ENCODE measurements at regions not wholly inside any gene's neighbourhood (a gene's known extent, or its start where the extent isn't known, plus 50 kb on each side); places are given as distances from the start of the nearest gene placed in this dataset.
"Not testable (repeated sequence)": the region's sequence is repeated elsewhere in the genome, so short reads cannot be mapped to it uniquely, and the experiment has no call there.

DNA sequence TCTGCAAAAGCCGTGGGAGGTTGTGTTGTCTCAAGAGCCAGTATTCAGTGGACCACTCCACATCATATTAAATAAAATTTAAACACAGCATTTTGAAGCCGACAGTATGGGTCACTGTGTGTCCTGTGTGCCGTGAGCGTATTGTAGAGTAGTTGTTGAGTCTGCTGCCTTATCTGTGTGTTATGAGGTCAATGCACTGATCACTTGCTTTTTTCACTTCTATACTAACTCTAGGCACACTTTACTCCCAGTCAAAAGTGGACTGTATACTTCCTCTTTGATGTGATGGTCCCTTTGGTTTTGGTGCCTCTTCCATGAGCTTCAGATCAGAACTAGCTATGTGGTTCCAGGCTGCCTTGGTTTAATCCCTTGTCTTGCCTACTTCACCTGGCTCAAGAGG lies 84.3 kb downstream of the PPIAL4A start:
- H3K4me3 Mint-ChIP-seq; H3K36me3 Mint-ChIP-seq; H3K9me3 Mint-ChIP-seq; H3K27ac Mint-ChIP-seq; ATAC-seq; DNase-seq (ENCODE audit: low spot score in 2 of 2); H3K4me1 Mint-ChIP-seq: not testable (repeated sequence)

DNA sequence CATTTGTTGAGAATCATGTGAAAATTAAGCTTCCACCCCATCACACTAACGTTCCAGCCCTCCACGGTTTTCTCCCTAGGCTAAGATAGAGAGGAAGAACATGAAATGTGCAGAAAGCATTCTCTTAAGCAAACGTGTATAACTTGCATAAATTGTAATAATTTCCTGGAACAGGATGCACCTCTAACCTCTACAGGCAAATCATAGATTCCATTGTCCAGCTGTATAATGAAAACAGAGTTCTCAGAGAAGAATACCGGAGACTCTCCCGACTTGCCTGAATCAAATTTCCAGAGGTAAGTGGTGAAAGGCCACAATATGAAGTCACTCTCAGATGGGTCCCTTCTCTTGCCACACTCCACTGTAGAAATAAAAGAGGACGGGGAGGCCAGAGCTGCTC lies 87.7 kb downstream of the PPIAL4A start:
- not testable (repeated sequence) for DNase-seq (ENCODE audit: low spot score in 2 of 2); ATAC-seq; H3K36me3 Mint-ChIP-seq; H3K4me3 Mint-ChIP-seq; H3K4me1 Mint-ChIP-seq; H3K27ac Mint-ChIP-seq; H3K9me3 Mint-ChIP-seq

DNA sequence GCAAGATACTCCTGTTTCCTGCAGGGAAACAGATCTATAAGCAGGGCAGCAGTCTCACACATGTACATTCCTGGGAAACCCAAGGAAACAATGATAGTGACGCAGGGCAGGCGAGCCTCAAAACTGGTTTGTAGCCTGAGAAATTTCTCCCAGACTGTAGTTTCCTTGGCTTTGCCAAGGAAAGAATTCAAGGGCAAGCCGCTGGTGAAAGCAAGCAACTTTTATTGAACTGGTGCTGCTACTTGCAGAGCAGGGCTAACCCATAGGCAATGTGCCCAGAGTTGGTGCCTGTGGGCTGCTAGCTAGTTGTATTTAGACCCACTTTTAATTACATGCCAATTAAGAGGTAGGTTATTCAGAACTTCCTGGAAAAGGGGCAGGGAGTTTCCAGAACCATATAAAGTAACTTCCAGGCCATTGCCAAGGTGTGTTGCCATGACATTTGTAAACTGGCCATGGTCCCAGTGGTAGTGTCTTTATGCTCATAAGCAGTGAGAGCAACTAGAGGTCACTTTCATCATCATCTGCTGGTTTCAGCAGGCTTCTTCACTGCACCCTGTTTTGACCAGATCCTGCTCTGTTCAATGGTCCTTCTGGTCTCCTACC lies 92.0 kb downstream of the PPIAL4A start:
- H3K36me3 Mint-ChIP-seq; ATAC-seq; H3K4me1 Mint-ChIP-seq; H3K27ac Mint-ChIP-seq; H3K4me3 Mint-ChIP-seq; DNase-seq (ENCODE audit: low spot score in 2 of 2); H3K9me3 Mint-ChIP-seq: not testable (repeated sequence)

DNA sequence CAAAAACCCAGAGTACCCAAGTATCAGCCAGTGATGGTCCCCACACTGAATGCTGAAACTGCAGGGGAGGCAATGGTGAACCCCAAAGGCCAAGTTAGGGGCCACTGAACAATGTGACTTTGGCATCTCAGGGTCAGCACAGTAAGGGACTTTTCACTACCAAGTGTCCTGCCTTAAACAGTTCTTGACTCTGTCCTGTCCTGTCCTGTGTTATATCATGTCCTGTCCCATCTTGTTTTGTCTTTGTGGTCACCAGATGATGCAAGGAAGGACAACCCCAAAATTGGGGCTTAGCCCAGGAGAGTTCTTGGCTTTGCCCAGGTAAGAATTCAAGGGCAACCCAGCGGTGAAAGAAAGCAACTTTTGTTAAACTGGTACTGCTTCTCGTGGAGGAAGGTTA lies 105.0 kb downstream of the PPIAL4A start:
- H3K36me3 Mint-ChIP-seq; H3K9me3 Mint-ChIP-seq; H3K4me3 Mint-ChIP-seq; H3K27ac Mint-ChIP-seq; DNase-seq (ENCODE audit: low spot score in 2 of 2); H3K4me1 Mint-ChIP-seq: not testable (repeated sequence)
- peak; percentile 42 for ATAC-seq

DNA sequence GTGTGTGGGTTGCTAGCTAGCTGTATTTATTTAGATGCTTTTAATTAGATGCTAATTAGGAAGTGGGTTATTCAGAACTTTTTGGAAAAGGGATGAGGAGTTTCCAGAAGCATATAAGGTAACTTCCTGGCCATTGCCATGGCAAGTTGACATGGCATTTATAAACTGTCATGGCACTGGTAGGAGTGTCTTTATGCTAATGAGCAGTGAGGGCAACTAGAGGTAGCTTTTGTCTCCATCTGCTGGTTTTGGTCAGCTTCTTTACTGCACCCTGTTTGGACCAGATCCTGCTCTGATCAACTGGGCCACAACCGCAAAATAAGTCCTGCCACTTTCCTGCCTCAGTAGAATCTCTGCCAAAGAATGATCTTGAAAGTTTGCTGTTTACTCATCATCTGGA lies 105.5 kb downstream of the PPIAL4A start:
- not testable (repeated sequence) for H3K36me3 Mint-ChIP-seq; DNase-seq (ENCODE audit: low spot score in 2 of 2); H3K9me3 Mint-ChIP-seq; H3K27ac Mint-ChIP-seq; H3K4me1 Mint-ChIP-seq; H3K4me3 Mint-ChIP-seq
- peak; percentile 91 for ATAC-seq

DNA sequence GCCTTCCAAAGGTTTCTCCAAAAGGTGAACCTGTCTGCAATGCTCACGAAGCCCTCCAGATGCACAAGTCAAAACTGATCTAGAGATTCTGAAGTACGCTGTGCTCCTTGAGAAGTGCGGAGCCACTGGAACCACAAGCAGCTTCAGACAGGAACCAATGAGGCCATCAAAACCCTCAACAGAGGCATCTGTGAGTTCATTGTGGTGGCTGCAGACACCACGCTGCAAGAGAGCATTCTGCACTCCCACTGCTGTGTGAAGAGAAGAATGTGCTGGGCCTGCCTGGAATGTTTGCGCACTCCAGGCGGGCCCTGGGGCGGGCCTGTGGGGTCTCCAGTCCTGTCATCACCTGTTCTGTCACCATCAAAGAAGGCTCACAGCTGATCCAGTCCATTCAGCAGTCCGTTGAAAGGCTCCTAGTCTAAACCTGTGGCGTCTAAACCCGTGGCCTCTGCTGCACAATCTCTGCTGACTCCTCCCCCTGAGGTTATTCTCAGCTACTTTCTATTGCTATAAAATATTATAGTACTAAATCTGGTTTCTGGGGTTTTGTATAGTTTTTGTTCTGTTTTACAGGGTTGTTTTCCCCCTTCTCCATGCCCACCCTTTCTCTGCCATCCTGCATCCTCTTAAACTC lies 111.6 kb downstream of the PPIAL4A start:
- DNase-seq (ENCODE audit: low spot score in 2 of 2); H3K4me3 Mint-ChIP-seq; H3K36me3 Mint-ChIP-seq; H3K4me1 Mint-ChIP-seq; H3K27ac Mint-ChIP-seq; H3K9me3 Mint-ChIP-seq: not testable (repeated sequence)
- peak; percentile 84 for ATAC-seq

DNA sequence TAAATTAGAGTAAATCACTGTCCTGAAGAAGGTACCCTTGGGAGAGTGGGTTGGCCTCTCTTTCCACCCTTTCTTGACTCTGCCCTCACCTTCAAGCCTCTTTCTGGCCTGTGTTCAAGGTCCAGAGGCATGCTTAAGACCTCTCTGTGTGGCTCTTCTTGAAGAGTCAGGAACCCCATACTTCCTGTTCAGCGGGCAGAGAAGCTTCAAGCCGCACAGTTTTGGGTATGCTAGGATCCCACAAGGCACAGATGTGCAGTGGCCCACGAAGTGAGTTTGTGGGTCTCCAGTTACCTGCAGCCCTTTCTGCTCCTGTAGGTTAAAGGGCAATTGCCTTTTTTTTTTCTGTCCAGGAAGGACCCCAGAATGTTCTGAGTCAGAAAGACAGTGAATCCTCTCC lies 113.7 kb downstream of the PPIAL4A start:
- not testable (repeated sequence) for H3K9me3 Mint-ChIP-seq; H3K27ac Mint-ChIP-seq; H3K36me3 Mint-ChIP-seq; H3K4me1 Mint-ChIP-seq; H3K4me3 Mint-ChIP-seq; ATAC-seq; DNase-seq (ENCODE audit: low spot score in 2 of 2)

DNA sequence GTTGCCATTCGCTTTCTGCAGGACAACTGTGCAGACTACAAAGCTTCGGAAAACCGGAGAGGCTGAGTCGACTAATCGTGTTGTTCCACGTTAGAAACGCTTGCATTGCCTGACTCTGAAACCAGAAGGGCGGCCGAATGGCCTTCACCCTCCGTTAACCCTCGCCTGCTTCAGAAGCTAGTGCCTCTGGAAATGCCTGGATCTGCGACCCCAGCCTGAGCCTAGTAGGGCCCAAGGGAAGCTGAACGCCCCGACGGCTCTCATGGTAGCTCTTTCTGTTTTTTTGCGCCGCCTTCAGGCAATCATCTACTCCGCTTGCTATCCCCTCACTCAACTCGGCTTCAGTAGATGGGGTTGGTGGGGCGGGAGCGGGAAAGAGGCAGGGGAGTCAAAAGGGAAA lies 117.3 kb downstream of the PPIAL4A start:
- DNase-seq (ENCODE audit: low spot score in 2 of 2); H3K36me3 Mint-ChIP-seq; ATAC-seq; H3K9me3 Mint-ChIP-seq; H3K27ac Mint-ChIP-seq; H3K4me3 Mint-ChIP-seq: not testable (repeated sequence)
- H3K4me1 Mint-ChIP-seq: peaks cover 19% of the 10 kb centered on the region

DNA sequence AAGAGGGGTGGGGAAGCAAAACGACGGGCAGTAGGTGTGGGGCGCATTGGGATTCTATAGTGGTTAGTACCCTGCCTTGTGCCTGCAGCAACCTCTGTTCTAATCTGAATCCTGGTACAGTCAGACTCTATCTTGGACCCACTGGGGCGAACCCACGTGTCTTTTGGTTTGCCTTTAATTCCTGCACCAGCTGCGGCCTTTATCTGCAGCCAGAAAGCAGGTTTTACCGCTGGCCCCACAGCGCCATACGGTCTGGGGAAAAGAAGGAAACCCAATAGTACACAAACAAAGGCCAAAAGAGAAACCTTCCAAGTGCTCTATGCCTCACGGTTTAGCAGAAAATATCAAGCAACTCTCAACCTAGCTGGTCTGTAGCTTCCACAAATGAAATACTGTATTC lies 118.2 kb downstream of the PPIAL4A start:
- H3K27ac Mint-ChIP-seq; H3K9me3 Mint-ChIP-seq; ATAC-seq; H3K36me3 Mint-ChIP-seq; DNase-seq (ENCODE audit: low spot score in 2 of 2): not testable (repeated sequence)
- peaks cover 19% of the 10 kb centered on the region for H3K4me1 Mint-ChIP-seq
- H3K4me3 Mint-ChIP-seq: peak overlapping the region; percentile 76

DNA sequence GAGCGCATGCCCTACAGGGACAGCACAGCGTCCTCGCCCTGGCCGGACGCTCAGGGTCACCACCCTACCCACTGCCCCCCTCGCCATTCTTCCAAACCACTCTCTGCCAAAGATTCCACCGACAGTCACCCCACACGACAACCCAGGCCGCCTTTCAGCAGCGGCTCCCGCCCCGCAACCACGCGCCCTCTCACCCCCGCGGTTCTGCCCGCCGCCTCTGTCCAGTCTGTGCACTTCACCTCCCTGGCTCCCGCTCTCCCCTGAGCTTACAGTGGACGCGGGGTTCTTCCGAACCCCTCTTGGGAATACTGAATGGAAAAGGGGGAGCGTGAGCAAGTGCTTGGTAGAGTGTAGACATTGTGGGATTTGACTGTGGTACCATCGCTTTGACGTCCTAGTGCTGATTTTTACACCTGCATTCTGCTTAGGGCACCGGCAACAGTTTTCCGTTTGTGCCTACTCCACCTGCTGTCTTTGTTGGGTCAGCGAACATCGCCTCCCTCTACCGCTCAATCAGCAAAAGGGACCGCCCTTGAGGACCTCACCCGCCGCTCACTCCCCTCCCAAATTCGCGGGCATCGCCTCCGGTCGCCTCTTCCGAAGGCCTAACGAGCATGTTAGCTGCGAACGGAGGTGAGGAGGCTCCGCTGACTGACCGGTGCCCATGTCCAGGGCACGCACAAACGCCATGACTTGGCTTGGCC lies 119.1 kb downstream of the PPIAL4A start:
- H3K4me3 Mint-ChIP-seq: peak overlapping the region; percentile 76
- H3K9me3 Mint-ChIP-seq, H3K36me3 Mint-ChIP-seq, H3K27ac Mint-ChIP-seq: not testable (repeated sequence)
- ATAC-seq: peak; percentile 37
- H3K4me1 Mint-ChIP-seq: peaks cover 19% of the 10 kb centered on the region
- DNase-seq (ENCODE audit: low spot score in 2 of 2): peak in 1 of 2 donors; percentile 56

DNA sequence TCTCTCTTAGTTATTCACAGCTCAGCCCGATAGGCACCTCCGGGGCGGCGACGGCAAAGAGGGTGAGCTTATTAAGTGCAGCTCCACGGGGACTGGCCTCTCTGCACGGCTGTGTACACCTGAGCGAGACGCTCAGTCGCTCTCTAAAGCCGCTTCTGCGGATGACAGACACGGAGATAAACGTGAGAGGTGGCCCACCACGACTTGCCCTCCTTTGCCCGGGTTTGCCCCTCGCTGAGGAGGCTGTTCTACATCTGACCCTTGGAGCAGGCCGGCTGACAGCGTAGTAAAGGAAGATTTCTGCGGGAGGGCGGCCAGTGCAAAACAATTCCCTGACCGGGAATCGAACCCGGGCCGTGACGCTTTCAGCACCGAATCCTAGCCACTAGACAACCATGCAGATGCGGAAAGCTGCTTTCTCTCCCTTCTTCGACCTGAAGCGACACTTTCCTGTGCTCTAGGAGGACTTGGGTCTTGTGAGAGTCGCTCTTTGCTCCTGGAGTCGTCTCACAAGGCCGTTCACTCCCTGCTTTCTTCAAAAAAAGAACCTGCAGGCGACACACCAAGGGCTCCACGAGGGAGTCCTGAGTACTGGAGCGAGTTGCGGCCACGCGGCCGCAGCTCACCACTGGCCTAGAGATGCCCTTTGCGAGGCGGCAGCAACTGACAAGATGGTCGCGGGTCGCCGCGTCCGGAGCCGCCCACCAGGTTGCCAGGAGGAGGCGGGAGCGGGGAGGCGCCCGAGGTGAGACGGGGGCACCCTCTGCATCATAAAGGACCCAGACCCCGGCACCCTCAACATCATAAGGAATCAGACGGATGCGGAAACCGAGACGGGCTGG lies 119.9 kb downstream of the PPIAL4A start:
- not testable (repeated sequence) for H3K36me3 Mint-ChIP-seq, H3K27ac Mint-ChIP-seq, H3K9me3 Mint-ChIP-seq
- ATAC-seq (peak; percentile 74), DNase-seq (ENCODE audit: low spot score in 2 of 2) (peak; percentile 7 to 70)
- Mint-ChIP-seq H3K4me1 (peaks cover 19% of the 10 kb centered on the region), H3K4me3 (peak overlapping the region; percentile 76)

DNA sequence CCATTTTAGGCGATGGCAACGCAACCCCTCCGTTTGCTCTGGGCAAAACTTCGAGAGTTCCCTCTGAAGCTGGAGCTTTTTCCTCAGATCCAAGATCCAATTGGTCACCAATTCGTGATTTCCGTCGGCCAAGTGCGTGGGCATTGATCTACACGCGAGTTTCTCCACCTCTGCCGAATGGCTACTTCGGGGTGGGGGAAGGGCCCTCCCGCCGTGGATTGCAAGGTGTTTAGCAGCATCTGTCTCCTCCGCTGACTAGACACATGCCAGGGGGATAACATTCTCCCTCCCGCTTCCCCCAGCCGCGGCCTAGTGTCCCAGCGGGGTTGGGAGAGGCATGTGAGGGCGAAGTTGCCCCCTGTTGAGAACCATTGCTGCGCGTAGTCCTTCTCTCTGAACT lies 120.6 kb downstream of the PPIAL4A start:
- H3K36me3 Mint-ChIP-seq; H3K27ac Mint-ChIP-seq; DNase-seq (ENCODE audit: low spot score in 2 of 2); ATAC-seq; H3K9me3 Mint-ChIP-seq; H3K4me3 Mint-ChIP-seq: not testable (repeated sequence)
- peaks cover 19% of the 10 kb centered on the region for H3K4me1 Mint-ChIP-seq

DNA sequence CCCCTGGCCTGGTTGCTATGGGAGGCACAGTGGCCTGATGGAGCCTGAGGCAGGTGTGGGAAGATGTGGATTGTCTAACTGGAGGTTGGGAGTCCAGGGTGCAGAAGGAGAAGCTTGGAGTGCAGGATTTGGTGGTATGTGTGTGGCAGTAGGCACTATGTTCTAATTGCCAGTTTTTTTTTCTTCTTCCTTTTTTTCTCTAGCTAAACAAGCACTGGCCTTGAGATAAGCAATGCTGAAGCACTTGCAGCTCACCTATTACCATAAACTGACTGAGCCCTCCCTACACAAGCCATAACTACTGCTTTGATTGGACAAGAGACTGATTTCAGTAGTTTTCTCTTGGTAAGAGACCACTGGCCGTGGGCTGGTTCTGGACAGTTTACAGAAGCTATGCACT lies 123.6 kb downstream of the PPIAL4A start:
- ATAC-seq; H3K4me3 Mint-ChIP-seq; H3K9me3 Mint-ChIP-seq; DNase-seq (ENCODE audit: low spot score in 2 of 2); H3K27ac Mint-ChIP-seq: not testable (repeated sequence)
- Mint-ChIP-seq H3K36me3 (peaks cover 14% of the 10 kb centered on the region), H3K4me1 (peaks cover 19% of the 10 kb centered on the region)

DNA sequence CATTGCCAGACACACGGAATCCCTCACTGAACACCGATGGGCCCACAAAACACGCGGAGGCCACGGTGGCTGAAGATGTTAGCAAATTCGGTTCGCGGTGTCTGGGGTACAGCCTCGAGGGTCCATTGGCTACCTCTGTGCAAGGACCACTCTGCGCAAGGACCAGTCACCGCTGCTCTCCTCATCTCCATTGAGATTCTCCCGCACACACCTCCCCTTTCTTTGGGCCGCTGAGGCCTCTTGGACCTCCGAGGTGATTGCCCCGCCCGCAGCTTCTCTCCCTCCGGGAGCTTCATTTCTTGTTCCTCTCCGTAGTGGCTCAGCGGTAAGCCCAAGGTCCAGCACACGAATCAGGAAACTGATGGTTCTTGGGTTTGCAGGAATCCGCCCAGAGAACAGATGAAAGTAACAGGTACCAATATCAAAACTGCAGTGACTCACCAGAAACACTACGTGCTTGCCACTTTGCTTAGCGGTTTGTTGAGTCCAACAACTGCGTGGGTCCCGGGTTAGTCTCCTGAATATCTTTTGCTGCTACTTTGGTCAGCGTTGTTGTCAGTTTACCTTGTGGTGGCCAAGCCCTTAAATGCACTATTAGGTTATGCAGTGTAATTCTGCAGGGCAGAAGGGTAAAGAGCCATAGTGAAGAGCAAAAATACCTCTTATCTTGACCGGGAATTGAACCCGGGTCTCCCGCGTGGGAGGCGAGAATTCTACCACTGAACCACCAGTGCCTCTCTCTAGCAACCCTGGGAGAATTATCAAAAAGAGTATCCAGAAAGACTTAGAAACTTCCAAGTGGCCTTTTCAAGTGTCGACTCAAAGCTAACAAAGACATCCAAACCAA lies 126.8 kb downstream of the PPIAL4A start:
- not testable (repeated sequence) for H3K4me3 Mint-ChIP-seq, H3K9me3 Mint-ChIP-seq, H3K4me1 Mint-ChIP-seq
- Mint-ChIP-seq H3K27ac (peak overlapping the region; percentile 95), H3K36me3 (peaks cover 15% of the 10 kb centered on the region)
- peak; percentile 92 for ATAC-seq
- peak; percentile 28 to 79 for DNase-seq (ENCODE audit: low spot score in 2 of 2)

Measured in stimulated activated effector memory CD8-positive, alpha-beta T cell treated with anti-CD3 and anti-CD28 coated beads, Interleukin-12 subunit alpha, Interleukin-12 subunit beta, amount 100 ng/mL, for 72 hours (primary cell).